Calu3 (cell line): ENCODE measurements at regions not wholly inside any gene's neighbourhood (a gene's known extent, or its start where the extent isn't known, plus 50 kb on each side); places are given as distances from the start of the nearest gene placed in this dataset.

Experiments used
- BruUV-seq: library from RNA; stranded (reverse); fragments of 400-500 nt; replicated peaks from 2 replicates; lab custom pipeline; 2021; lab: Mats Ljungman, UMichigan
- CTCF ChIA-PET: fragments of 300-600 bp; sonication (Branson Sonifier 250); formaldehyde crosslinking; loops from one replicate; lab custom pipeline; 2022; ENCODE audit warnings: antibody characterized with exemption; lab: Charles Lee
- DNase-seq: peaks from one replicate; pipeline ENCODE4 v3.0.0; 2022
- H3K27ac Mint-ChIP-seq: one replicate; pipeline ENCODE4 v1.8.0; 2022; ENCODE audit warnings: mixed read lengths; ENCODE audit not compliant: unreplicated experiment
- H3K27me3 Mint-ChIP-seq: one replicate; pipeline ENCODE4 v1.8.0; 2022; ENCODE audit warnings: mixed read lengths; ENCODE audit not compliant: unreplicated experiment
- H3K36me3 Mint-ChIP-seq: one replicate; pipeline ENCODE4 v1.8.0; 2022; ENCODE audit warnings: mild to moderate bottlenecking, moderate library complexity, mixed read lengths; ENCODE audit not compliant: insufficient read depth, unreplicated experiment
- H3K4me1 Mint-ChIP-seq: one replicate; pipeline ENCODE4 v1.8.0; 2022; ENCODE audit warnings: mild to moderate bottlenecking, low read depth, mixed read lengths; ENCODE audit not compliant: unreplicated experiment
- H3K4me3 Mint-ChIP-seq: one replicate; pipeline ENCODE4 v1.8.0; 2022; ENCODE audit warnings: mild to moderate bottlenecking, low read depth, moderate library complexity, mixed read lengths; ENCODE audit not compliant: unreplicated experiment
- H3K9me3 Mint-ChIP-seq: one replicate; pipeline ENCODE4 v1.8.0; 2022; ENCODE audit warnings: low read depth, mixed read lengths; ENCODE audit not compliant: unreplicated experiment
- CTCF ChIP-seq: fragments of 200-600 bp; IDR thresholded peaks from one replicate; pipeline ENCODE4 v1.8.0; 2022; ENCODE audit warnings: antibody characterized with exemption; ENCODE audit not compliant: unreplicated experiment
- intact Hi-C: fragments of 100-400 bp; cut with micrococcal nuclease; formaldehyde crosslinking; loops from one replicate; pipeline ENCODE4 v1.10.0; 2022; ENCODE audit not compliant: unreplicated experiment

- CTCF ChIA-PET = no interaction called here
- Mint-ChIP-seq H3K4me3 (no peak overlapping the region), H3K27ac (no peak overlapping the region), H3K9me3 (peaks cover 10% of the 10 kb centered on the region), H3K4me1 (no peaks in the 10 kb centered on the region), H3K36me3 (no peaks in the 10 kb centered on the region), H3K27me3 (peaks cover 46% of the 10 kb centered on the region)
- intact Hi-C loops = no loop called here
- no peak for TF ChIP-seq CTCF
- BruUV-seq = no TSS peak
- DNase-seq = no peak
These were observed 569.5 kb downstream of the MATN1 start for GRCh38 chr1:30153743-30154449.

GRCh38 chr1:30151826-30152225 is 571.6 kb downstream of the MATN1 start:
- CTCF ChIA-PET = no interaction called here
- Mint-ChIP-seq H3K9me3 (peaks cover 10% of the 10 kb centered on the region), H3K4me1 (no peaks in the 10 kb centered on the region), H3K27ac (no peak overlapping the region), H3K36me3 (no peaks in the 10 kb centered on the region), H3K27me3 (peaks cover 46% of the 10 kb centered on the region), H3K4me3 (no peak overlapping the region)
- TF ChIP-seq CTCF = no peak
- no peak for DNase-seq
- intact Hi-C loops = no loop called here
- BruUV-seq = no TSS peak

GRCh38 chr1:30151119-30151518 is 572.3 kb downstream of the MATN1 start:
- CTCF ChIA-PET = no interaction called here
- no peak for DNase-seq
- H3K27ac Mint-ChIP-seq = no peak overlapping the region
- peaks cover 10% of the 10 kb centered on the region for H3K9me3 Mint-ChIP-seq
- no peaks in the 10 kb centered on the region for H3K36me3 Mint-ChIP-seq
- no peak for TF ChIP-seq CTCF
- H3K4me3 Mint-ChIP-seq = no peak overlapping the region
- intact Hi-C loops = no loop called here
- peaks cover 47% of the 10 kb centered on the region for H3K27me3 Mint-ChIP-seq
- H3K4me1 Mint-ChIP-seq = no peaks in the 10 kb centered on the region
- no TSS peak for BruUV-seq

GRCh38 chr1:30149226-30149625 is 574.2 kb downstream of the MATN1 start:
- no TSS peak for BruUV-seq
- no peak overlapping the region for H3K4me3 Mint-ChIP-seq
- no peaks in the 10 kb centered on the region for H3K36me3 Mint-ChIP-seq

More at GRCh38 chr1:30149226-30149625, 574.2 kb downstream of the MATN1 start:
- DNase-seq = no peak
- TF ChIP-seq CTCF = no peak
- CTCF ChIA-PET = no interaction called here
- H3K27me3 Mint-ChIP-seq = peaks cover 58% of the 10 kb centered on the region
- peaks cover 6% of the 10 kb centered on the region for H3K9me3 Mint-ChIP-seq
- no peaks in the 10 kb centered on the region for H3K4me1 Mint-ChIP-seq
- H3K27ac Mint-ChIP-seq = no peak overlapping the region
- intact Hi-C loops = no loop called here
